ENCODE measurements at regions not wholly inside any gene's neighbourhood (a gene's known extent, or its start where the extent isn't known, plus 50 kb on each side); places are given as distances from the start of the nearest gene placed in this dataset.

- TF ChIP-seq POLR2AphosphoS5 (IDR thresholded peaks at IDR 0.05): no peak
- no peak for TF ChIP-seq EP300 (conservative IDR thresholded peaks at IDR 0.05; ENCODE audit: poor library complexity, severe bottlenecking)
- no peak for TF ChIP-seq CTCF (IDR thresholded peaks at IDR 0.05; ENCODE audit: poor library complexity, severe bottlenecking)
- TF ChIP-seq TAF1 (IDR thresholded peaks at IDR 0.05; ENCODE audit: low read depth): no peak
- no peak for TF ChIP-seq EZH2 (IDR thresholded peaks at IDR 0.05; ENCODE audit: borderline replicate concordance, insufficient read depth, low read length, poor library complexity, severe bottlenecking)
- no peak for TF ChIP-seq MXI1 (conservative IDR thresholded peaks at IDR 0.05; ENCODE audit: poor library complexity, severe bottlenecking)
- no peak for TF ChIP-seq SMC3 (conservative IDR thresholded peaks at IDR 0.05; ENCODE audit: poor library complexity)
These were observed 601.0 kb downstream of the EDEM1 start for GRCh38 chr3:5788496-5788895.
